ENCODE measurements at regions not wholly inside any gene's neighbourhood (a gene's known extent, or its start where the extent isn't known, plus 50 kb on each side); places are given as distances from the start of the nearest gene placed in this dataset.
A peak's percentile ranks its signal among the peaks of the same experiment; 100 is the strongest.

GRCh38 chr6:81401970-81402690, 350.4 kb downstream of the TENT5A start:
- H3K79me2 ChIP-seq (ENCODE audit: insufficient read depth, low read length): no peaks in the 10 kb centered on the region
- no peaks in the 10 kb centered on the region for H3K9me3 ChIP-seq (ENCODE audit: control insufficient read depth in 1 of 2, insufficient read depth in 1 of 2, low read depth in 1 of 2, low read length in 2 of 2)
- ChIA-PET CTCF (no interaction called here), POLR2A (no interaction called here), RAD21 (ENCODE audit: low non-redundant PET in 1 of 2, low total read pairs in 2 of 2, uncharacterized antibody in 2 of 2, unreplicated experiment in 2 of 2) (no interaction called here)
- peak overlapping the region; percentile 29; the same call in 1 of the 2 replicates for H3K4me2 ChIP-seq (ENCODE audit: low read length)
- H3K4me1 ChIP-seq (ENCODE audit: control insufficient read depth in 1 of 2, insufficient read depth in 2 of 2, low read length in 2 of 2): peaks cover 3 to 8% of the 10 kb centered on the region in 2 experiments; a peak in 1 of 4 replicates
- ATAC-seq (no peak), DNase-seq (ENCODE audit: low read depth, low spot score) (no peak)
- TF ChIP-seq ZBTB33 (IDR thresholded peaks at IDR 0.05; ENCODE audit: extremely low read depth, insufficient replicate concordance, low read length): no peak
- no peak for TF ChIP-seq EZH2phosphoT487 (IDR thresholded peaks at IDR 0.05; ENCODE audit: borderline replicate concordance)
- no peak for TF ChIP-seq CEBPB (IDR thresholded peaks at IDR 0.05; ENCODE audit: low read depth)
- TF ChIP-seq POLR2AphosphoS5 (IDR thresholded peaks at IDR 0.05; ENCODE audit: low read depth, low read length): no peak
- TF ChIP-seq POLR2A (IDR thresholded peaks at IDR 0.05; ENCODE audit: borderline replicate concordance, extremely low read depth, insufficient read depth, insufficient read length): no peak
- TF ChIP-seq FOSL1 (IDR thresholded peaks at IDR 0.05; ENCODE audit: low read depth): no peak
- TF ChIP-seq CBX3 (IDR thresholded peaks at IDR 0.05; ENCODE audit: low read depth): no peak
- no peak for TF ChIP-seq ATF3 (IDR thresholded peaks at IDR 0.05)
- no peak for TF ChIP-seq JUND (IDR thresholded peaks at IDR 0.05)
- no peak for TF ChIP-seq ZFX (IDR thresholded peaks at IDR 0.05)
- no peak overlapping the region for H3K27ac ChIP-seq (ENCODE audit: low read depth, low read length)
- no peaks in the 10 kb centered on the region for H4K20me1 ChIP-seq (ENCODE audit: insufficient read depth)
- H3K27me3 ChIP-seq (ENCODE audit: insufficient read depth, low read length): no peaks in the 10 kb centered on the region
- no peak overlapping the region for H3K4me3 ChIP-seq (replicated peaks in 1 of 2; ENCODE audit: low read depth in 1 of 2, low read length in 2 of 2)
- intact Hi-C loops (cut with micrococcal nuclease): no loop called here
- no peaks in the 10 kb centered on the region for H3K9me2 ChIP-seq (ENCODE audit: insufficient read depth)
- no peak overlapping the region for H3K9ac ChIP-seq (ENCODE audit: low read length)
- BruUV-seq (replicated peaks): no TSS peak
- no peak overlapping the region for H2AFZ ChIP-seq (ENCODE audit: low read depth, low read length, poor library complexity, severe bottlenecking)
- no peaks in the 10 kb centered on the region for H3K36me3 ChIP-seq (ENCODE audit: control insufficient read depth in 1 of 2, insufficient read depth in 2 of 2, low read length in 2 of 2)
